HepG2 (cell line): ENCODE measurements at regions not wholly inside any gene's neighbourhood (a gene's known extent, or its start where the extent isn't known, plus 50 kb on each side); places are given as distances from the start of the nearest gene placed in this dataset.
"Not testable (repeated sequence)": the region's sequence is repeated elsewhere in the genome, so short reads cannot be mapped to it uniquely, and the experiment has no call there.

Source experiments
- ATAC-seq: fragments of 200-7000 bp; cut with Tn5 transposase; 3 replicates; pipeline ENCODE4 v1.9.1; 2020; ENCODE audit warnings: mild to moderate bottlenecking, moderate library complexity
- BruUV-seq: library from RNA; stranded (reverse); fragments of 400-500 nt; replicated peaks from 2 replicates; lab custom pipeline; 2021; lab: Mats Ljungman, UMichigan
- CTCF ChIA-PET: fragments of 300-600 bp; formaldehyde crosslinking; extraction: SDS; loops from one replicate; lab custom pipeline; 2021; ENCODE audit warnings: low total read pairs, inconsistent platforms, low intra/inter-chr PET ratio; lab: Yijun Ruan, JAX
- POLR2A ChIA-PET: fragments of 350-600 bp; sonication (Branson Sonifier 250); formaldehyde crosslinking; loops from one replicate; lab custom pipeline; 2020; ENCODE audit warnings: antibody characterized with exemption, inconsistent platforms; lab: Yijun Ruan, JAX
- DNase-seq: peaks from one replicate; pipeline ENCODE4 v3.0.0-alpha.2; 2015; ENCODE audit warnings: low spot score
- FAIRE-seq: peaks from 3 replicates; lab custom pipeline; 2011; peaks lifted over from hg19 to GRCh38; lab: Jason Lieb, UNC
- H2AFZ ChIP-seq: one replicate; pipeline ENCODE4 v1.6.1; 2011; ENCODE audit warnings: low read length, inconsistent platforms
- H3K27ac ChIP-seq: fragments of 300-600 bp; 3 replicates; pipeline ENCODE4 v1.8.0; 2011; ENCODE audit warnings: mixed run types, mild to moderate bottlenecking, mixed read lengths, low read length, inconsistent platforms; ENCODE audit not compliant: insufficient read depth; ENCODE audit errors: extremely low read length
- H3K27me3 ChIP-seq, 2 experiments: fragments of 200-600 bp in 1 of 2; 2 replicates in 1 of 2; 3 replicates in 1 of 2; pipeline versions ENCODE4 v1.6.0 to v1.8.0; 2011; ENCODE audit warnings: low read length in 2 of 2, mild to moderate bottlenecking in 2 of 2, moderate library complexity in 2 of 2, inconsistent platforms in 1 of 2; ENCODE audit not compliant: insufficient read depth in 2 of 2, control insufficient read depth in 1 of 2
- H3K36me3 ChIP-seq, 2 experiments: fragments of 200-600 bp in 1 of 2; replicated peaks in 1 of 2; 2 replicates in 1 of 2; 3 replicates in 1 of 2; pipeline versions ENCODE4 v1.5.1 to v1.8.0; 2011; ENCODE audit warnings: low read length in 2 of 2, inconsistent platforms in 1 of 2; ENCODE audit not compliant: insufficient read depth in 2 of 2, control insufficient read depth in 1 of 2
- H3K4me1 ChIP-seq: 2 replicates; pipeline ENCODE4 v1.5.1; 2012; ENCODE audit warnings: low read length, inconsistent platforms; ENCODE audit not compliant: insufficient read depth
- H3K4me2 ChIP-seq: 2 replicates; pipeline ENCODE4 v1.6.0; 2011; ENCODE audit warnings: low read depth, low read length, inconsistent platforms
- H3K4me3 ChIP-seq, 3 experiments: fragments of 200-600 bp in 1 of 3; sonication (generic), shearing (Covaris generic) in 1 of 3; replicated peaks in 1 of 3; 2 replicates each; pipeline ENCODE4 v1.5.1; 2011 to 2016; ENCODE audit warnings: low read length in 3 of 3, inconsistent platforms in 2 of 3, low read depth in 2 of 3, mild to moderate bottlenecking in 2 of 3, control low read depth in 1 of 3, mixed read lengths in 1 of 3; ENCODE audit not compliant: insufficient read depth in 1 of 3
- H3K79me2 ChIP-seq: one replicate; pipeline ENCODE4 v1.6.1; 2011; ENCODE audit warnings: low read length, inconsistent platforms; ENCODE audit not compliant: insufficient read depth
- H3K9ac ChIP-seq: 2 replicates; pipeline ENCODE4 v1.6.0; 2011; ENCODE audit warnings: mild to moderate bottlenecking, low read depth, low read length, inconsistent platforms; ENCODE audit not compliant: insufficient read depth
- H3K9me3 ChIP-seq: 2 replicates; pipeline ENCODE4 v1.5.1; 2012; ENCODE audit warnings: mild to moderate bottlenecking, low read length
- H4K20me1 ChIP-seq: 2 replicates; pipeline ENCODE4 v1.6.0; 2011; ENCODE audit warnings: inconsistent platforms, mild to moderate bottlenecking, low read length, moderate library complexity; ENCODE audit not compliant: insufficient read depth
- CTCF ChIP-seq: sonication (generic); formaldehyde crosslinking; IDR thresholded peaks from 2 replicates; pipeline ENCODE4 v1.5.0; 2020; ENCODE audit warnings: mild to moderate bottlenecking, missing genetic modification reagents, moderate library complexity
- DMTF1 ChIP-seq: sonication (generic); formaldehyde crosslinking; IDR thresholded peaks from 2 replicates; pipeline ENCODE4 v1.4.0; 2020; ENCODE audit warnings: mild to moderate bottlenecking, missing genetic modification reagents
- SMC3 ChIP-seq: IDR thresholded peaks from 2 replicates; pipeline ENCODE4 v1.6.1; 2011; ENCODE audit warnings: low read length, improper control_type of control experiment
- STAG1 ChIP-seq: sonication (generic); formaldehyde crosslinking; IDR thresholded peaks from 2 replicates; pipeline ENCODE4 v1.4.0; 2020; ENCODE audit warnings: missing genetic modification reagents
- ZNF530 ChIP-seq: sonication (generic); formaldehyde crosslinking; IDR thresholded peaks from 2 replicates; pipeline ENCODE4 v1.5.0; 2020; ENCODE audit warnings: low read depth, mild to moderate bottlenecking, missing genetic modification reagents
- WGBS: methylation state at CpG from one replicate; pipeline ENCODE4 v1.1.6; 2017; ENCODE audit warnings: low lambda C conversion rate; 5-methylcytosine and 5-hydroxymethylcytosine counted together
- in situ Hi-C: cut with HindIII; loops from 2 replicates; pipeline ENCODE4 v1.10.0; 2017; ENCODE audit warnings: low pct_unique_long_range_greater_than_20kb; ENCODE audit not compliant: extremely low pct_ligation_motif_present
- intact Hi-C: fragments of 100-400 bp; cut with micrococcal nuclease; formaldehyde crosslinking; loops from one replicate; pipeline ENCODE4 v1.10.0; 2022; ENCODE audit not compliant: unreplicated experiment

- H3K9me3 ChIP-seq = no peaks in the 10 kb centered on the region
- TF ChIP-seq STAG1 (CRISPR knock-in tag) (peak; percentile 69), CTCF (CRISPR knock-in tag) (peak; percentile 57), SMC3 (0 out of 2 replicates have a peak, but pooled peaks have one; percentile 18), ZNF530 (CRISPR knock-in tag) (no peak), DMTF1 (no peak)
- no peak overlapping the region for H3K4me3 ChIP-seq
- BruUV-seq = no TSS peak
- DNase-seq (peak; percentile 13), ATAC-seq (peak; percentile 62), FAIRE-seq (peak; percentile 50)
- WGBS = 32% methylated on average over 4 of the region's 4 CpGs
- no peaks in the 10 kb centered on the region for H3K36me3 ChIP-seq
- no peaks in the 10 kb centered on the region for H3K4me1 ChIP-seq
- no peak overlapping the region for H3K9ac ChIP-seq
- in situ Hi-C loops (no loop called here), intact Hi-C loops (loop anchor here (1.0 kb wide), 2 partner anchors 280 to 485 kb away; no protein-coding TSS in a partner anchor)
- no peak overlapping the region for H3K4me2 ChIP-seq
- ChIA-PET CTCF (interaction anchor here (1.8 kb wide), 1 partner anchor 280 kb away, joined by 9 read pairs; no protein-coding TSS in a partner anchor), POLR2A (no interaction called here)
- no peaks in the 10 kb centered on the region for H3K79me2 ChIP-seq
- no peaks in the 10 kb centered on the region for H4K20me1 ChIP-seq
- no peak overlapping the region for H2AFZ ChIP-seq
- H3K27ac ChIP-seq = no peak overlapping the region
- no peaks in the 10 kb centered on the region; a peak in 1 of 5 replicates for H3K27me3 ChIP-seq
Observed at GRCh38 chr18:27298214-27298804, 113.2 kb upstream of the CHST9 start.

- H2AFZ ChIP-seq, H4K20me1 ChIP-seq, H3K4me1 ChIP-seq, ATAC-seq, H3K4me2 ChIP-seq, FAIRE-seq, in situ Hi-C loops, CTCF ChIA-PET, intact Hi-C loops, H3K27me3 ChIP-seq, H3K27ac ChIP-seq, H3K79me2 ChIP-seq, H3K4me3 ChIP-seq, H3K9ac ChIP-seq, POLR2A ChIA-PET, H3K36me3 ChIP-seq, H3K9me3 ChIP-seq, BruUV-seq, DNase-seq: not testable (repeated sequence)
- WGBS = 14% methylated on average over 2 of the region's 2 CpGs
Observed at GRCh38 chr18:27285973-27286562, 101.0 kb upstream of the CHST9 start.
